HG02870 (cell line): ENCODE measurements at regions not wholly inside any gene's neighbourhood (a gene's known extent, or its start where the extent isn't known, plus 50 kb on each side); places are given as distances from the start of the nearest gene placed in this dataset.

ENCODE experiments used
- ATAC-seq: cut with Tn5 transposase; IDR thresholded peaks from one replicate; pipeline ENCODE4 v1.9.1; 2021; ENCODE audit warnings: mild to moderate bottlenecking, moderate library complexity; ENCODE audit not compliant: unreplicated experiment

- ATAC-seq = no peak
These were observed 54.2 kb upstream of the IRX4 start for GRCh38 chr5:1936901-1937300.

GRCh38 chr5:1936413-1936812 lies 53.7 kb upstream of the IRX4 start:
- no peak for ATAC-seq

GRCh38 chr5:1934801-1935429 lies 52.2 kb upstream of the IRX4 start:
- no peak for ATAC-seq

GRCh38 chr5:1934056-1934394 lies 51.3 kb upstream of the IRX4 start:
- no peak for ATAC-seq

- no peak for ATAC-seq
These were observed 50.8 kb upstream of the IRX4 start for GRCh38 chr5:1933364-1934055.
